ENCODE measurements at regions not wholly inside any gene's neighbourhood (a gene's known extent, or its start where the extent isn't known, plus 50 kb on each side); places are given as distances from the start of the nearest gene placed in this dataset.

GRCh38 chr12:13670285-13670866 lies 311.0 kb downstream of the GRIN2B start:
- Histone ChIP-seq H3K4me1 (no peaks in the 10 kb centered on the region), H3K36me3 (ENCODE audit: insufficient read depth in 1 of 2, low read depth in 1 of 2) (no peaks in the 10 kb centered on the region), H3K27me3 (ENCODE audit: insufficient read depth in 3 of 3, low read length in 2 of 3) (no peaks in the 10 kb centered on the region), H3K27ac (no peak overlapping the region), H3K9me3 (no peaks in the 10 kb centered on the region), H3K4me3 (no peak overlapping the region)
- TF ChIP-seq CTCF (IDR thresholded peaks at IDR 0.05) = no peak
- intact Hi-C loops (cut with DNase I) = no loop called here
- no peak for ATAC-seq
- 20 to 23% (median 20%) methylated on average over 1 of the region's 1 CpG for WGBS, 3 donors
- no peak for DNase-seq

- no peak for DNase-seq
- 71 to 86% (median 73%) methylated on average over 3 of the region's 3 CpGs for WGBS, 3 donors
- Histone ChIP-seq H3K27ac (no peak overlapping the region), H3K4me3 (no peak overlapping the region), H3K4me1 (no peaks in the 10 kb centered on the region), H3K9me3 (no peaks in the 10 kb centered on the region), H3K27me3 (ENCODE audit: insufficient read depth in 3 of 3, low read length in 2 of 3) (no peaks in the 10 kb centered on the region), H3K36me3 (ENCODE audit: insufficient read depth in 1 of 2, low read depth in 1 of 2) (no peaks in the 10 kb centered on the region)
- intact Hi-C loops (cut with DNase I) = loop anchor here in 1 of 2 donors (10.0 kb wide), 1 partner anchor 394 kb away; no protein-coding TSS in a partner anchor
- no peak for TF ChIP-seq CTCF (IDR thresholded peaks at IDR 0.05)
- no peak for ATAC-seq
Observed at GRCh38 chr12:13668880-13669279, 312.5 kb downstream of the GRIN2B start.

GRCh38 chr12:13666806-13667205 lies 314.6 kb downstream of the GRIN2B start:
- ATAC-seq (no peak), DNase-seq (no peak)
- intact Hi-C loops (cut with DNase I) = loop anchor here in 1 of 2 donors (10.0 kb wide), 1 partner anchor 392 kb away; no protein-coding TSS in a partner anchor
- no peak overlapping the region for H3K4me3 ChIP-seq
- no peak for TF ChIP-seq CTCF (IDR thresholded peaks at IDR 0.05)
- H3K27ac ChIP-seq = no peak overlapping the region
- H3K27me3 ChIP-seq (ENCODE audit: insufficient read depth in 3 of 3, low read length in 2 of 3) = no peaks in the 10 kb centered on the region
- no peaks in the 10 kb centered on the region for H3K36me3 ChIP-seq (ENCODE audit: insufficient read depth in 1 of 2, low read depth in 1 of 2)
- 56 to 68% (median 60%) methylated on average over 2 of the region's 2 CpGs for WGBS, 3 donors
- H3K9me3 ChIP-seq = no peaks in the 10 kb centered on the region
- H3K4me1 ChIP-seq = no peaks in the 10 kb centered on the region

GRCh38 chr12:13661005-13661887 lies 320.2 kb downstream of the GRIN2B start:
- Histone ChIP-seq H3K27me3 (ENCODE audit: insufficient read depth in 3 of 3, low read length in 2 of 3) (no peaks in the 10 kb centered on the region), H3K4me3 (no peak overlapping the region), H3K27ac (no peak overlapping the region), H3K36me3 (ENCODE audit: insufficient read depth in 1 of 2, low read depth in 1 of 2) (no peaks in the 10 kb centered on the region), H3K4me1 (no peaks in the 10 kb centered on the region), H3K9me3 (no peaks in the 10 kb centered on the region)
- peak in 3 of 4 donors; percentile 57 to 76 (median 75) for ATAC-seq
- WGBS, 3 donors = 40 to 42% (median 42%) methylated on average over 11 of the region's 11 CpGs
- DNase-seq = peak; percentile 12 to 50
- intact Hi-C loops (cut with DNase I) = loop anchor here (5.0 to 10.0 kb wide), 2 partner anchors 299 to 386 kb away; no protein-coding TSS in a partner anchor
- TF ChIP-seq CTCF (IDR thresholded peaks at IDR 0.05) = peak; percentile 74
